GM18507 (cell line): ENCODE measurements at regions not wholly inside any gene's neighbourhood (a gene's known extent, or its start where the extent isn't known, plus 50 kb on each side); places are given as distances from the start of the nearest gene placed in this dataset.
"Not testable (repeated sequence)": the region's sequence is repeated elsewhere in the genome, so short reads cannot be mapped to it uniquely, and the experiment has no call there.

Experiments used
- DNase-seq: peaks from one replicate; pipeline ENCODE4 v3.0.0; 2011; ENCODE audit warnings: low read depth; ENCODE audit not compliant: insufficient read length; ENCODE audit errors: extremely low spot score
- FAIRE-seq: peaks from 2 replicates; lab custom pipeline; 2011; peaks lifted over from hg19 to GRCh38; lab: Jason Lieb, UNC

- DNase-seq (no peak), FAIRE-seq (no peak)
These were observed 665.6 kb upstream of the NECTIN3 start for GRCh38 chr3:110405830-110406585.

- FAIRE-seq (no peak), DNase-seq (no peak)
These were observed 658.4 kb upstream of the NECTIN3 start for GRCh38 chr3:110413266-110413665.

- DNase-seq, result no peak
- FAIRE-seq, result no peak
These were observed 657.5 kb upstream of the NECTIN3 start for GRCh38 chr3:110413807-110414748.

- FAIRE-seq, result no peak
These were observed 656.8 kb upstream of the NECTIN3 start for GRCh38 chr3:110414855-110415254.

GRCh38 chr3:110419096-110419495, 652.5 kb upstream of the NECTIN3 start:
- FAIRE-seq (no peak), DNase-seq (no peak)

More at GRCh38 chr3:110414855-110415254, 656.8 kb upstream of the NECTIN3 start:
- DNase-seq, result no peak

GRCh38 chr3:110419601-110420000, 652.0 kb upstream of the NECTIN3 start:
- no peak for FAIRE-seq

GRCh38 chr3:110420158-110420641, 651.4 kb upstream of the NECTIN3 start:
- DNase-seq (no peak), FAIRE-seq (no peak)

More at GRCh38 chr3:110419601-110420000, 652.0 kb upstream of the NECTIN3 start:
- no peak for DNase-seq

- FAIRE-seq, result no peak
- DNase-seq, result no peak
These were observed 648.3 kb upstream of the NECTIN3 start for GRCh38 chr3:110423276-110423675.

GRCh38 chr3:110430146-110430545, 641.5 kb upstream of the NECTIN3 start:
- no peak for FAIRE-seq
- no peak for DNase-seq

- DNase-seq (no peak), FAIRE-seq (no peak)
These were observed 635.4 kb upstream of the NECTIN3 start for GRCh38 chr3:110436209-110436608.

- DNase-seq, FAIRE-seq: not testable (repeated sequence)
These were observed 631.5 kb upstream of the NECTIN3 start for GRCh38 chr3:110440066-110440653.

GRCh38 chr3:110454066-110454465, 617.5 kb upstream of the NECTIN3 start:
- FAIRE-seq (no peak), DNase-seq (no peak)

- no peak for DNase-seq
- FAIRE-seq, result no peak
These were observed 615.6 kb upstream of the NECTIN3 start for GRCh38 chr3:110456001-110456400.

- DNase-seq, result no peak
- FAIRE-seq, result no peak
These were observed 615.0 kb upstream of the NECTIN3 start for GRCh38 chr3:110456438-110457138.

- DNase-seq (no peak), FAIRE-seq (no peak)
These were observed 614.1 kb upstream of the NECTIN3 start for GRCh38 chr3:110457508-110457907.

- DNase-seq, result no peak
- no peak for FAIRE-seq
These were observed 612.6 kb upstream of the NECTIN3 start for GRCh38 chr3:110459021-110459420.

GRCh38 chr3:110470310-110470709, 601.3 kb upstream of the NECTIN3 start:
- FAIRE-seq (no peak), DNase-seq (no peak)

- FAIRE-seq, result no peak
- no peak for DNase-seq
These were observed 598.2 kb upstream of the NECTIN3 start for GRCh38 chr3:110473405-110473804.

- no peak for FAIRE-seq
These were observed 597.2 kb upstream of the NECTIN3 start for GRCh38 chr3:110474397-110474796.

More at GRCh38 chr3:110474397-110474796, 597.2 kb upstream of the NECTIN3 start:
- DNase-seq, result no peak
